Ovary (tissue), 3 donors: ENCODE measurements at regions not wholly inside any gene's neighbourhood (a gene's known extent, or its start where the extent isn't known, plus 50 kb on each side); places are given as distances from the start of the nearest gene placed in this dataset.

Experiments
- EP300 ChIP-seq: sonication (generic); formaldehyde crosslinking; IDR thresholded peaks from one replicate; pipeline ENCODE4 v1.6.1; 2017; ENCODE audit warnings: antibody characterized with exemption
- POLR2A ChIP-seq: fragments of 450-650 bp; IDR thresholded peaks from one replicate; pipeline ENCODE4 v1.6.1; 2017; ENCODE audit warnings: antibody characterized with exemption, mild to moderate bottlenecking, moderate library complexity
- TF ChIP-seq, protein P1 (sequence below), 3 donors: fragments of 450-650 bp in 2 of 3; fragments of 200-600 bp in 1 of 3; IDR thresholded peaks; one replicate each; pipeline versions ENCODE4 v1.5.1 to v1.8.0; 2016 to 2022; ENCODE audit warnings: antibody characterized with exemption in 3 of 3, mild to moderate bottlenecking in 1 of 3
- donor health status: DM: no; HTN: no; CAD: no.

DNA sequence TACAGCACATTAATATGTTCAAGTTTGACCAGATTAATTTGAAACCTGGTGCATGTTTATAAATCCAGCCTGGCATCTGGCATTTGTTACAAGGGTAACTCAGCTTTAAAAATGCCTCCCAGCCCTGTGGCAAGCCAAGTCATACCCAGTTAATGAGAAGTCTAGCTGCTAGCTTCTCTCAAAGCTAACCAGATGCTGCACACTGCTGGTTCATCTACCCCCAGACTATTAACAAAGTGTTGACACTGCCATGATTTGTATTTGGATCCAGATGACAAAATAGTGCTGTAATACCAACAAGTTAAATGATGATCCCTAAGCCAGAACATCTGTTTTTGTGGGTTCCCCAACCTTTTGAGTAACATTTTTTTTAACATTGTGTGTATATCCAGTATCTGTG, 573.7 kb upstream of the DAB2 start:
- TF ChIP-seq, protein P1, sequence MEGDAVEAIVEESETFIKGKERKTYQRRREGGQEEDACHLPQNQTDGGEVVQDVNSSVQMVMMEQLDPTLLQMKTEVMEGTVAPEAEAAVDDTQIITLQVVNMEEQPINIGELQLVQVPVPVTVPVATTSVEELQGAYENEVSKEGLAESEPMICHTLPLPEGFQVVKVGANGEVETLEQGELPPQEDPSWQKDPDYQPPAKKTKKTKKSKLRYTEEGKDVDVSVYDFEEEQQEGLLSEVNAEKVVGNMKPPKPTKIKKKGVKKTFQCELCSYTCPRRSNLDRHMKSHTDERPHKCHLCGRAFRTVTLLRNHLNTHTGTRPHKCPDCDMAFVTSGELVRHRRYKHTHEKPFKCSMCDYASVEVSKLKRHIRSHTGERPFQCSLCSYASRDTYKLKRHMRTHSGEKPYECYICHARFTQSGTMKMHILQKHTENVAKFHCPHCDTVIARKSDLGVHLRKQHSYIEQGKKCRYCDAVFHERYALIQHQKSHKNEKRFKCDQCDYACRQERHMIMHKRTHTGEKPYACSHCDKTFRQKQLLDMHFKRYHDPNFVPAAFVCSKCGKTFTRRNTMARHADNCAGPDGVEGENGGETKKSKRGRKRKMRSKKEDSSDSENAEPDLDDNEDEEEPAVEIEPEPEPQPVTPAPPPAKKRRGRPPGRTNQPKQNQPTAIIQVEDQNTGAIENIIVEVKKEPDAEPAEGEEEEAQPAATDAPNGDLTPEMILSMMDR (IDR thresholded peaks at IDR 0.05), result no peak
- TF ChIP-seq EP300, result no peak
- no peak for TF ChIP-seq POLR2A
